WERI-Rb-1 (cell line): ENCODE measurements at regions not wholly inside any gene's neighbourhood (a gene's known extent, or its start where the extent isn't known, plus 50 kb on each side); places are given as distances from the start of the nearest gene placed in this dataset.

Experiments used
- DNase-seq: peaks from one replicate; pipeline ENCODE4 v3.0.0-alpha.2; 2020
- H3K27ac ChIP-seq: fragments of 250-450 bp; sonication (Bioruptor Pico); 2 replicates; pipeline ENCODE4 v1.5.1; 2020; ENCODE audit warnings: mild to moderate bottlenecking, moderate library complexity
- H3K27me3 ChIP-seq: fragments of 250-450 bp; sonication (Bioruptor Pico); 2 replicates; pipeline ENCODE4 v1.5.1; 2021; ENCODE audit warnings: mild to moderate bottlenecking, low read depth, moderate library complexity; ENCODE audit not compliant: insufficient read depth, severe bottlenecking
- H3K36me3 ChIP-seq: fragments of 250-450 bp; sonication (Bioruptor Pico); 2 replicates; pipeline ENCODE4 v1.5.1; 2020; ENCODE audit warnings: mild to moderate bottlenecking, moderate library complexity
- H3K4me3 ChIP-seq: 2 replicates; pipeline ENCODE4 v1.5.1; 2011; ENCODE audit warnings: low read depth, mild to moderate bottlenecking, control low read depth, low read length
- H3K9me3 ChIP-seq: fragments of 250-450 bp; sonication (Bioruptor Pico); 2 replicates; pipeline ENCODE4 v1.5.1; 2021; ENCODE audit warnings: mild to moderate bottlenecking, moderate library complexity; ENCODE audit not compliant: severe bottlenecking
- TF ChIP-seq, protein P1 (sequence below): IDR thresholded peaks from 2 replicates; pipeline ENCODE4 v1.5.1; 2011; ENCODE audit warnings: low read depth, mild to moderate bottlenecking, control low read depth, inconsistent platforms, low read length

DNA sequence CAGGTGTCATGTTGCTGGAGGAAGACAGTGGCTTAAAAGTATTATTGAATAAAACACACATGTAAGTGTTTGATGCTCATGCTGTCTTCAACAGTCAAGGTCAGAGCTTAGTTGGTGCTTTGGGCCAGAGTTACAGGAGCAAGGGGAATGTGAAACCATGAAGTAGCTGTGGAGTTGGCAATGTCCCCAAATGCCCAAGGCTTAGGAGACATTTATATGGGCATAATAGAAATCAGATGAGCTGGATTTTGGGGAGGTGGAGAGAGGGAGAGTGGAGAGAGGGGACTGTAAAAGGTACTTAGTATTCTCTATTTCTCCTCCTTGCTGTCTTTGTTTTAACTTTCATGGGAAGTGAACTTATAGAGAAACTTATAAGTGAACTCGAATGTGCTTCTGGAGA lies 407.8 kb downstream of the ETS1 start:
- no peaks in the 10 kb centered on the region for H3K36me3 ChIP-seq
- TF ChIP-seq, protein P1, sequence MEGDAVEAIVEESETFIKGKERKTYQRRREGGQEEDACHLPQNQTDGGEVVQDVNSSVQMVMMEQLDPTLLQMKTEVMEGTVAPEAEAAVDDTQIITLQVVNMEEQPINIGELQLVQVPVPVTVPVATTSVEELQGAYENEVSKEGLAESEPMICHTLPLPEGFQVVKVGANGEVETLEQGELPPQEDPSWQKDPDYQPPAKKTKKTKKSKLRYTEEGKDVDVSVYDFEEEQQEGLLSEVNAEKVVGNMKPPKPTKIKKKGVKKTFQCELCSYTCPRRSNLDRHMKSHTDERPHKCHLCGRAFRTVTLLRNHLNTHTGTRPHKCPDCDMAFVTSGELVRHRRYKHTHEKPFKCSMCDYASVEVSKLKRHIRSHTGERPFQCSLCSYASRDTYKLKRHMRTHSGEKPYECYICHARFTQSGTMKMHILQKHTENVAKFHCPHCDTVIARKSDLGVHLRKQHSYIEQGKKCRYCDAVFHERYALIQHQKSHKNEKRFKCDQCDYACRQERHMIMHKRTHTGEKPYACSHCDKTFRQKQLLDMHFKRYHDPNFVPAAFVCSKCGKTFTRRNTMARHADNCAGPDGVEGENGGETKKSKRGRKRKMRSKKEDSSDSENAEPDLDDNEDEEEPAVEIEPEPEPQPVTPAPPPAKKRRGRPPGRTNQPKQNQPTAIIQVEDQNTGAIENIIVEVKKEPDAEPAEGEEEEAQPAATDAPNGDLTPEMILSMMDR = no peak
- no peaks in the 10 kb centered on the region for H3K27me3 ChIP-seq
- DNase-seq = no peak
- no peak overlapping the region for H3K27ac ChIP-seq
- no peak overlapping the region for H3K4me3 ChIP-seq
- H3K9me3 ChIP-seq = no peaks in the 10 kb centered on the region

DNA sequence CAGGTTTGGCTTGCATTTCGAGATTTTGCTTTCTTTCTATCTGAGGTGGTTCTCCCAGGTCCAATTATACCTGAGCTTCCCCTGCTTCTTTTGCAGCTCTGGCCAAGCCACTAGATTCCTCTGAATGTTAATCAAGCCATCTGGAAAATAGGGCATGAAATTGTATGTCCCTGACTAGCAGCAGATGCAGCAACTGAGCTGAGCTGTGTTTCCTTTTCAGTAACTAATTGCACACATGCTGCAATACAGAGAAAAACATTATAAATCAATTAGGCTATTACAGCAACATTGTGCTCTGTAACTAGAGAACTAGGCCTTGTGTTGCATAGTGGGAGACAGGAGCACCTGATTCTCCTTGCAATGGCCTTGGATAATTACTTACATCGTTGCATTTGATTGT lies 408.3 kb downstream of the ETS1 start:
- TF ChIP-seq, protein P1 = no peak
- Histone ChIP-seq H3K27me3 (no peaks in the 10 kb centered on the region), H3K9me3 (no peaks in the 10 kb centered on the region), H3K36me3 (no peaks in the 10 kb centered on the region), H3K4me3 (no peak overlapping the region), H3K27ac (no peak overlapping the region)
- no peak for DNase-seq

DNA sequence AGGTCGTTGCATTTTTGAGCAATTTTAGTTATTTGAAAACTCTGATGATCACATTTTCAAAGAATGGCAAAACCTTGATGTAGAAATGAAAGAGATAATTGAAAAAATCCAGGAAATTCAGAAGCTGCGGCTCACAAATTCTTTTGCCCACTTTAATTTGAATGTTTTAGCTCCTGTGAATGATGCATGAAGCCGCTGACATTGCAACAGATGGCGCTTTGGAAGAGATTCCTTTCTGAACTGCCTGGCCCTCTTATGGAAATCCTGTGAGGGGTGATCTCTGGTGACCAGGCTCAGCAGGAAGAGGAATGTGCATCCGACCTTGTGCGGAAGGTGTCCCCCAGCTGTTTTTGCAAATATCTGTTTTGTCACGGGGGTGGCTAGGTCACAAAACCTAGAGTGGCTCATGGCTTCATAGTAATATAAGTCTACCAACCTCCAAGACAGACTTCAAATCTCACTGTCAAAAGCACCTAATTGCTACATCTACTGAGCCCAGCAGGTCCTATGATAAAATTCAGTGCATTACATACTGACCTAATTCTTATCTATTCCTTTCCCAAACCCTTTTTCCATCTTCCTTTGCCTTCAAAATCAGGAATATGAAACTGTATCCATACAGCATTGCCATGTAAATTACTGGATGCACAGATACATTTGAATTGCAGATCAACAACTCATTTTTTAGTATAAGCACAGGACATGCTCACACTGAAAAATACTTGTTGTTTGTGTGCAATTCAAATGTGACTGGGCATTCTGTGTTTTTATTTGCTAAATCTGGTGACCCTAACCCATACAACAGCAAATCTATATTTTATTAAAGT lies 412.7 kb downstream of the ETS1 start:
- Histone ChIP-seq H3K36me3 (no peaks in the 10 kb centered on the region), H3K27ac (no peak overlapping the region), H3K4me3 (no peak overlapping the region), H3K27me3 (no peaks in the 10 kb centered on the region), H3K9me3 (no peaks in the 10 kb centered on the region)
- TF ChIP-seq, protein P1 = 0 out of 2 replicates have a peak, but pooled peaks have one; percentile 9
- DNase-seq = peak; percentile 54

DNA sequence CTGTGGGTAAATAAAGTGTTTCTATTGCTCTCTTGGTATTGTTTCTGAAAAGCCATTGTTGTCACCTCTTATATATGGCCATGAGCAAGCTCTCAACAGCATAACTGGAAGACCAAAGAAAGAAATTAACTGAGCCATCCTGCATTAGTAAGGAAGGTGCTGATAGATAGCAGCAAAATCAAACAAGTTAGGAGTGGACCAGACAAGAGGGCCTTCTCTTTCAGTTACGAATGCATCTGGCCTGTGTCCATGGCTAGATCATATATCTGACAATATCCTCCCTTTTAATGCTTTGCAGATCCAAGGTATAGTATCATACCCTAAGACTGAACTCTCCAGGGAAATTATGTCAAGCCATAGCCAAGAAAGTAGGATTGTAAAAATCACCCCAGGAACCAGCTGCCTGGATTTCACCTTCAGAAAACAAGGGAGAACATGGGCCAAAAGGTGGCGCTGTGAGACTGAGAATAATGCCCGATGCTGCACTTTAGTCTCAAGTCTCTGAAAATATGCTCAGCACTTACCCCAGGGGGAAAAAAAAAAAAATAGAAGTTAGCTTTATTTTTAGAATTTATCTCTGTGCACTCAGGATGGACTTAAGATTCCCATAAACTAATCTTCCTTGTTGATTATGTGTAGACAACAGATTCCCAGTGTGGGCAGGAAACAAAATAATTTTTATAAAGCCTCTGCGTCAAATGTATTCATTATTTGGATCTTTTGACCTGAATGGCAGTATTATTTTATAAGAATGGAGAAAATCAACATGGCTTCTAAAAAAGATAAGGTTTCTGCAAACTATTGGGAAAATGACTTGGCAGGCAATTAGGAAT lies 415.1 kb downstream of the ETS1 start:
- TF ChIP-seq, protein P1 = peak; percentile 66
- Histone ChIP-seq H3K4me3 (no peak overlapping the region), H3K27me3 (no peaks in the 10 kb centered on the region), H3K36me3 (no peaks in the 10 kb centered on the region), H3K27ac (no peak overlapping the region), H3K9me3 (no peaks in the 10 kb centered on the region)
- peak; percentile 71 for DNase-seq

DNA sequence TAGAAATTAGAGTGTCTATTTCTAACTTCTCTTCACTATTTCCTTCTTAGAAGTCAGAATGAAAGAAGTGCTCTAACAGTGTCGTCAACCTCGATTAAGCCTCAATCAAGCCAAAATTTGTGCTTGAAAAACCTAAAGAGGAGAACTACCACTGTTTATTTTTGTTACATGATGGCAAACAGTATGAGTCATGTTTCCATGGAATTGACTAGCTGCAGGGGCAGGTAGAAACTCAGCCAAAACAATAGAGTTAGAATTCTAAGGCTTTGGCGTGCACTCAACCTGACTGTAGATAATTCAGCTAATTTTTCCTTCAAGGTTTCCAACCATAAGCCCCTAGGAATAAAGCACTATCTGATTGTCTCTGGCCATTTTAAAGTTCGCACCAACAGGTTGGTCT lies 415.9 kb downstream of the ETS1 start:
- no peaks in the 10 kb centered on the region for H3K27me3 ChIP-seq
- H3K9me3 ChIP-seq = no peaks in the 10 kb centered on the region
- no peaks in the 10 kb centered on the region for H3K36me3 ChIP-seq
- DNase-seq = no peak
- no peak overlapping the region for H3K4me3 ChIP-seq
- TF ChIP-seq, protein P1 = no peak
- no peak overlapping the region for H3K27ac ChIP-seq
